SK-N-SH (cell line): ENCODE measurements at regions not wholly inside any gene's neighbourhood (a gene's known extent, or its start where the extent isn't known, plus 50 kb on each side); places are given as distances from the start of the nearest gene placed in this dataset.

ENCODE experiments used
- CTCF ChIA-PET: fragments of 300-600, 350-600 bp; formaldehyde crosslinking; extraction: SDS; loops from one replicate; lab custom pipeline; 2021; lab: Yijun Ruan, JAX
- POLR2A ChIA-PET: fragments of 350-600 bp; sonication (Branson Sonifier 250); formaldehyde crosslinking; extraction: SDS; loops from one replicate; lab custom pipeline; 2020; ENCODE audit warnings: antibody characterized with exemption, inconsistent platforms; lab: Yijun Ruan, JAX
- DNase-seq: peaks from one replicate; pipeline ENCODE4 v3.0.0; 2012
- H2AFZ ChIP-seq: fragments of 200-600 bp; sonication (generic); 2 replicates; pipeline ENCODE4 v1.8.1; 2016; ENCODE audit warnings: antibody characterized with exemption, mild to moderate bottlenecking, low read depth
- H3F3A ChIP-seq: fragments of 200-600 bp; sonication (generic); replicated peaks from 2 replicates; pipeline ENCODE3; 2016; ENCODE audit warnings: antibody characterized with exemption, mild to moderate bottlenecking; ENCODE audit not compliant: insufficient read depth
- H3K27ac ChIP-seq, 2 experiments: fragments of 200-500 bp in 1 of 2; fragments of 200-600 bp in 1 of 2; sonication (Bioruptor generic) in 1 of 2; sonication (generic), shearing (Covaris generic) in 1 of 2; 2 replicates each; pipeline versions ENCODE4 v1.5.1 to v1.6.1; 2014 to 2016; ENCODE audit warnings: low read depth in 2 of 2, inconsistent platforms in 1 of 2, low read length in 1 of 2, mild to moderate bottlenecking in 1 of 2, mixed read lengths in 1 of 2
- H3K27me3 ChIP-seq: fragments of 200-600 bp; sonication (generic), shearing (Covaris generic); 2 replicates; pipeline ENCODE4 v1.6.1; 2016; ENCODE audit warnings: mixed run types; ENCODE audit not compliant: insufficient read depth
- H3K36me3 ChIP-seq, 2 experiments: fragments of 200-500 bp in 1 of 2; fragments of 200-600 bp in 1 of 2; sonication (Bioruptor generic) in 1 of 2; sonication (generic) in 1 of 2; replicated peaks in 1 of 2; 2 replicates each; pipeline versions ENCODE3 to v1.5.1; 2014 to 2016; ENCODE audit warnings: low read length in 1 of 2, mild to moderate bottlenecking in 1 of 2; ENCODE audit not compliant: insufficient read depth in 2 of 2, control insufficient read depth in 1 of 2
- H3K4me1 ChIP-seq, 2 experiments: fragments of 200-500 bp in 1 of 2; fragments of 200-600 bp in 1 of 2; sonication (Bioruptor generic) in 1 of 2; sonication (generic), shearing (Covaris generic) in 1 of 2; 2 replicates each; pipeline versions ENCODE4 v1.5.1 to v1.6.1; 2014 to 2016; ENCODE audit warnings: low read depth in 1 of 2, low read length in 1 of 2, mixed run types in 1 of 2; ENCODE audit not compliant: insufficient read depth in 2 of 2, control insufficient read depth in 1 of 2
- H3K4me2 ChIP-seq: fragments of 200-600 bp; sonication (generic), shearing (Covaris generic); 2 replicates; pipeline ENCODE4 v1.6.1; 2017; ENCODE audit warnings: mixed run types
- H3K4me3 ChIP-seq, 2 experiments: fragments of 200-500 bp in 1 of 2; fragments of 200-600 bp in 1 of 2; sonication (Bioruptor generic) in 1 of 2; sonication (generic), shearing (Covaris generic) in 1 of 2; 2 replicates each; pipeline versions ENCODE4 v1.5.1 to v1.8.1; 2014 to 2016; ENCODE audit warnings: low read depth in 2 of 2, inconsistent platforms in 1 of 2, low read length in 1 of 2, mild to moderate bottlenecking in 1 of 2, mixed read lengths in 1 of 2, moderate library complexity in 1 of 2
- H3K79me2 ChIP-seq: fragments of 200-600 bp; sonication (generic); 2 replicates; pipeline ENCODE4 v1.8.1; 2017; ENCODE audit warnings: mild to moderate bottlenecking; ENCODE audit not compliant: insufficient read depth
- H3K9ac ChIP-seq: fragments of 200-600 bp; sonication (generic); 2 replicates; pipeline ENCODE4 v1.6.1; 2017; ENCODE audit warnings: mixed run types
- H3K9me2 ChIP-seq: fragments of 200-600 bp; sonication (generic); 2 replicates; pipeline ENCODE4 v1.6.1; 2017; ENCODE audit warnings: mixed run types
- H3K9me3 ChIP-seq: fragments of 200-600 bp; sonication (generic); 2 replicates; pipeline ENCODE4 v1.6.1; 2017; ENCODE audit warnings: mixed run types, mild to moderate bottlenecking, moderate library complexity
- H4K20me1 ChIP-seq: fragments of 200-600 bp; sonication (generic); 2 replicates; pipeline ENCODE4 v1.6.1; 2017; ENCODE audit warnings: mild to moderate bottlenecking, mixed run types; ENCODE audit not compliant: insufficient read depth
- CHD2 ChIP-seq: fragments of 150-350 bp; IDR thresholded peaks from 2 replicates; pipeline ENCODE4 v1.6.1; 2018; ENCODE audit warnings: low read length; ENCODE audit not compliant: partially characterized antibody
- ELF1 ChIP-seq: IDR thresholded peaks from 2 replicates; pipeline ENCODE4 v1.4.0; 2012
- EP300 ChIP-seq, 2 experiments: IDR thresholded peaks; 2 replicates each; pipeline versions ENCODE4 v1.4.0 to v1.6.1; 2012; ENCODE audit warnings: borderline replicate concordance in 1 of 2, low read depth in 1 of 2, low read length in 1 of 2
- EZH2phosphoT487 ChIP-seq: fragments of 200-600 bp; sonication (generic); IDR thresholded peaks from 2 replicates; pipeline ENCODE4 v1.6.1; 2017; ENCODE audit warnings: low read depth, mixed run types, mild to moderate bottlenecking, antibody characterized with exemption, moderate library complexity, borderline replicate concordance
- FOSL2 ChIP-seq: IDR thresholded peaks from 2 replicates; pipeline ENCODE4 v1.4.0; 2012; ENCODE audit warnings: low read depth, mild to moderate bottlenecking, moderate library complexity, borderline replicate concordance
- FOXM1 ChIP-seq: IDR thresholded peaks from 2 replicates; pipeline ENCODE4 v1.4.0; 2012; ENCODE audit warnings: low read depth, mild to moderate bottlenecking
- GABPA ChIP-seq: IDR thresholded peaks from 2 replicates; pipeline ENCODE4 v1.4.0; 2012; ENCODE audit warnings: low read depth, mild to moderate bottlenecking
- JUND ChIP-seq: IDR thresholded peaks from 2 replicates; pipeline ENCODE4 v1.4.0; 2012
- MEF2A ChIP-seq: IDR thresholded peaks from 2 replicates; pipeline ENCODE4 v1.4.0; 2012; ENCODE audit warnings: low read depth, borderline replicate concordance
- NFIC ChIP-seq: IDR thresholded peaks from 2 replicates; pipeline ENCODE4 v1.4.0; 2012; ENCODE audit warnings: borderline replicate concordance
- NRF1 ChIP-seq: IDR thresholded peaks from 2 replicates; pipeline ENCODE4 v1.6.1; 2012; ENCODE audit warnings: low read depth, mild to moderate bottlenecking, low read length
- POLR2AphosphoS5 ChIP-seq: IDR thresholded peaks from 2 replicates; pipeline ENCODE4 v1.6.1; 2012; ENCODE audit warnings: low read depth, low read length
- RAD21 ChIP-seq: IDR thresholded peaks from 2 replicates; pipeline ENCODE4 v1.6.1; 2012; ENCODE audit warnings: mild to moderate bottlenecking, low read length
- RCOR1 ChIP-seq: fragments of 150-350 bp; IDR thresholded peaks from 2 replicates; pipeline ENCODE4 v1.6.1; 2017; ENCODE audit warnings: antibody characterized with exemption, low read length
- SIN3A ChIP-seq: IDR thresholded peaks from 2 replicates; pipeline ENCODE4 v1.6.1; 2012; ENCODE audit warnings: low read depth, mild to moderate bottlenecking, low read length, moderate library complexity, borderline replicate concordance
- SMC3 ChIP-seq: IDR thresholded peaks from 2 replicates; pipeline ENCODE4 v1.6.1; 2012; ENCODE audit warnings: low read depth, low read length, improper control_type of control experiment
- WGBS: methylation state at CpG from one replicate; pipeline ENCODE4 v1.1.6; 2017; ENCODE audit warnings: low lambda C conversion rate; 5-methylcytosine and 5-hydroxymethylcytosine counted together
- TF ChIP-seq, protein P1 (sequence below): IDR thresholded peaks from 2 replicates; pipeline ENCODE4; 2012
- TF ChIP-seq, protein P2 (sequence below): IDR thresholded peaks from 2 replicates; pipeline ENCODE4 v1.4.0; 2012; ENCODE audit warnings: low read depth, borderline replicate concordance

DNA sequence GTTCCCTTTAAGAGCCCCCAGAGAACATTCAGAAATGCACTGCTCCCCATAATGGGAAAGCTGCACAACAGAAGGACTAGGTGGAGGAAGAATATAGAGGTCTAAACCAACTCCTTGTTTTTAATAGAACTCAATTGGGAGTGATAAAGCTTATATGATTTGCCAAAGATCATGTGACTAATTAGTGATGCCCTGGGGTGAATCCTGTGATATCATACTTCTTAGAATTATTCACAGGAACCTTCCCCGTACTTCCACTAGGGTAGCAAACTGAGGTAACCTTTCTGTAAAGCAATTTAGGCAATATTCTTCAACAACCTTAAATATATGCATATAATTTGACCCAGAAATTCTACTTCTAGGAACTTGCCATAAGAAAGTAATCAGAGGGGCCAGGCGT lies 84.4 kb downstream of the TFAP2A start:
- Histone ChIP-seq H3K36me3 (no peaks in the 10 kb centered on the region), H3K4me2 (no peak overlapping the region), H3K27ac (no peak overlapping the region), H3K4me3 (no peak overlapping the region), H3K27me3 (peaks cover 10% of the 10 kb centered on the region; the same call in 1 of the 2 replicates), H3K9ac (no peak overlapping the region), H2AFZ (no peak overlapping the region), H3K9me2 (no peaks in the 10 kb centered on the region), H3K9me3 (no peaks in the 10 kb centered on the region), H3F3A (no peaks in the 10 kb centered on the region), H4K20me1 (no peaks in the 10 kb centered on the region), H3K79me2 (no peaks in the 10 kb centered on the region), H3K4me1 (no peaks in the 10 kb centered on the region)
- POLR2A ChIA-PET: no interaction called here
- WGBS: 0% methylated on average over 2 of the region's 2 CpGs
- no peak for DNase-seq
- CTCF ChIA-PET: no interaction called here
- TF ChIP-seq SMC3 (no peak), NFIC (no peak)

DNA sequence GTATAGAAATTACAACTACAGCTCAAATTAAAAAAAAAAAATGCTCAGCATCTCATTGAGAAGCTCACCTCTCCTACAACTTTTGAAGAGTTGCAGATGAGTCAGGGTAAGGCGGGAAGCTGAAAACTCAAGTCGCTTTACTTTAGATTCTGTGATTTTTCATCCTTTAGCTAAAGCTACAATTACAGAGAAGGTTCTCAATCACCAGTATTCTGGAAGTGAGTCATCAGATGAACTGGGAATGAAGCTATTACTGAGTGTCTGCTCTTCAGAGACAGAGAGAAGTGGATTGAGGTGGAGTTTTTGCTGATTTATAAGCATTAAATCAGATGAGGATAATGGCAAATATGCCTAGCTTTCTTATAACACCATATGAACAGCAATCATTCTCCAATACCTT lies 91.9 kb downstream of the TFAP2A start:
- POLR2A ChIA-PET: no interaction called here
- no peaks in the 10 kb centered on the region for H3K79me2 ChIP-seq
- no peak overlapping the region for H3K9ac ChIP-seq
- H3K9me3 ChIP-seq: no peaks in the 10 kb centered on the region
- TF ChIP-seq CHD2 (no peak), MEF2A (no peak), POLR2AphosphoS5 (no peak), EP300 (IDR thresholded peaks at IDR 0.05; ENCODE audit: borderline replicate concordance in 1 of 2, low read depth in 1 of 2, low read length in 1 of 2) (no peak), FOSL2 (no peak), FOXM1 (no peak)
- H4K20me1 ChIP-seq: no peaks in the 10 kb centered on the region
- H3K4me3 ChIP-seq: no peak overlapping the region
- no peaks in the 10 kb centered on the region for H3K4me1 ChIP-seq
- H3K4me2 ChIP-seq: no peak overlapping the region
- H3K36me3 ChIP-seq: no peaks in the 10 kb centered on the region
- H3K27ac ChIP-seq: no peak overlapping the region
- CTCF ChIA-PET: interaction anchor here (0.6 kb wide), 1 partner anchor 227 kb away, joined by 5 read pairs; no protein-coding TSS in a partner anchor
- peaks cover 57% of the 10 kb centered on the region for H3K27me3 ChIP-seq
- H2AFZ ChIP-seq: no peak overlapping the region
- no peaks in the 10 kb centered on the region for H3F3A ChIP-seq
- 48% methylated on average over 2 of the region's 2 CpGs for WGBS
- no peak for DNase-seq
- H3K9me2 ChIP-seq: no peaks in the 10 kb centered on the region

DNA sequence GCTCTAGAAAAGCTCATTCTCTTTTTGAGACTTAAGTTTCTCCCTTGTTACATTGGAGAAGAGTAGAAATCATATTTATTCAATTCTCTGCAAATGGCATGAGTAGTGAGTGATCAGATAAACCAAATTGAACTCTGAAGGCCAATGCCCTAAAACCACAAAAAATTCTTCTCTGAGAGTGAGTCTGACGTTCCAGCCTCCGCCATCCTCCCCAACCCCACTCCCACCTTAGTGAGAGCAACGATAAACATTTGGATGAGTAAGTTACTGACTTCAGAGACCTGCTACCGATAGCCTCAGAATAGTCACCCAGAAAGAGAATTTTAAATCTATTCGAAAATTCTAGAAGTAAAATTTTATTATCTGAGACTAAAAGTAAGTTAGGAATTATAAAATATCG lies 94.6 kb downstream of the TFAP2A start:
- ChIA-PET CTCF (no interaction called here), POLR2A (no interaction called here)
- no peak for DNase-seq

More for the DNA sequence above, 94.6 kb downstream of the TFAP2A start:
- H2AFZ ChIP-seq: no peak overlapping the region
- no peaks in the 10 kb centered on the region for H3K9me2 ChIP-seq
- H3K9ac ChIP-seq: no peak overlapping the region
- peaks cover 56% of the 10 kb centered on the region for H3K27me3 ChIP-seq
- no peaks in the 10 kb centered on the region for H3K79me2 ChIP-seq
- no peaks in the 10 kb centered on the region for H3K9me3 ChIP-seq
- H4K20me1 ChIP-seq: no peaks in the 10 kb centered on the region
- peaks cover 7% of the 10 kb centered on the region for H3F3A ChIP-seq
- H3K4me3 ChIP-seq: no peak overlapping the region
- no peak overlapping the region for H3K27ac ChIP-seq
- TF ChIP-seq RCOR1 (no peak), ELF1 (no peak), JUND (no peak), RAD21 (no peak), SIN3A (no peak), NRF1 (no peak), EZH2phosphoT487 (no peak), GABPA (no peak)
- TF ChIP-seq, protein P1, sequence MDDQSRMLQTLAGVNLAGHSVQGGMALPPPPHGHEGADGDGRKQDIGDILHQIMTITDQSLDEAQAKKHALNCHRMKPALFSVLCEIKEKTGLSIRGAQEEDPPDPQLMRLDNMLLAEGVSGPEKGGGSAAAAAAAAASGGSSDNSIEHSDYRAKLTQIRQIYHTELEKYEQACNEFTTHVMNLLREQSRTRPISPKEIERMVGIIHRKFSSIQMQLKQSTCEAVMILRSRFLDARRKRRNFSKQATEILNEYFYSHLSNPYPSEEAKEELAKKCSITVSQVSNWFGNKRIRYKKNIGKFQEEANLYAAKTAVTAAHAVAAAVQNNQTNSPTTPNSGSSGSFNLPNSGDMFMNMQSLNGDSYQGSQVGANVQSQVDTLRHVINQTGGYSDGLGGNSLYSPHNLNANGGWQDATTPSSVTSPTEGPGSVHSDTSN: no peak
- TF ChIP-seq, protein P2, sequence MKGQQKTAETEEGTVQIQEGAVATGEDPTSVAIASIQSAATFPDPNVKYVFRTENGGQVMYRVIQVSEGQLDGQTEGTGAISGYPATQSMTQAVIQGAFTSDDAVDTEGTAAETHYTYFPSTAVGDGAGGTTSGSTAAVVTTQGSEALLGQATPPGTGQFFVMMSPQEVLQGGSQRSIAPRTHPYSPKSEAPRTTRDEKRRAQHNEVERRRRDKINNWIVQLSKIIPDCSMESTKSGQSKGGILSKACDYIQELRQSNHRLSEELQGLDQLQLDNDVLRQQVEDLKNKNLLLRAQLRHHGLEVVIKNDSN: no peak
- H3K36me3 ChIP-seq: no peaks in the 10 kb centered on the region
- no peak overlapping the region for H3K4me2 ChIP-seq
- no peaks in the 10 kb centered on the region; a peak in 1 of 4 replicates for H3K4me1 ChIP-seq
- 14% methylated on average over 6 of the region's 6 CpGs for WGBS
